Stomach (tissue), 8 donors: ENCODE measurements at regions not wholly inside any gene's neighbourhood (a gene's known extent, or its start where the extent isn't known, plus 50 kb on each side); places are given as distances from the start of the nearest gene placed in this dataset.

ENCODE experiments used
- DNase-seq, 2 donors: peaks; one replicate each; pipeline versions ENCODE4 v3.0.0 to v3.0.0-alpha.2; 2013 to 2019
- H3K27ac ChIP-seq, 5 donors: fragments of 200-600 bp in 4 of 5; sonication (generic) in 4 of 5; one replicate each; pipeline ENCODE4 v1.5.1; 2013 to 2019; ENCODE audit warnings: mild to moderate bottlenecking in 1 of 5, moderate library complexity in 1 of 5
- H3K27me3 ChIP-seq, 3 donors: fragments of 200-600 bp; sonication (generic); one replicate each; pipeline ENCODE4 v1.5.1; 2017 to 2019; ENCODE audit warnings: mixed run types in 1 of 3
- H3K36me3 ChIP-seq, 4 donors: fragments of 200-600 bp; sonication (generic); 1 replicate in 3 of 4; 2 replicates in 1 of 4; pipeline ENCODE4 v1.5.1; 2016 to 2019
- H3K4me1 ChIP-seq, 4 donors: fragments of 200-600 bp; sonication (generic); one replicate each; pipeline ENCODE4 v1.5.1; 2016 to 2019
- H3K4me3 ChIP-seq, 4 donors: fragments of 200-600 bp; sonication (generic) in 3 of 4; one replicate each; pipeline ENCODE4 v1.5.1; 2016 to 2019; ENCODE audit warnings: mild to moderate bottlenecking in 1 of 4
- H3K9me3 ChIP-seq, 4 donors: fragments of 200-600 bp; sonication (generic); one replicate each; pipeline ENCODE4 v1.5.1; 2016 to 2019
- CTCF ChIP-seq, 7 experiments: fragments of 450-650 bp in 4 of 7; fragments of 200-600 bp in 3 of 7; sonication (generic) in 3 of 7; IDR thresholded peaks; one replicate each; pipeline ENCODE4 v1.5.1; 2016 to 2019; ENCODE audit warnings: antibody characterized with exemption in 7 of 7, control low read depth in 2 of 7, mild to moderate bottlenecking in 1 of 7
- EP300 ChIP-seq: sonication (generic); formaldehyde crosslinking; IDR thresholded peaks from one replicate; pipeline ENCODE4 v1.6.1; 2017; ENCODE audit warnings: antibody characterized with exemption
- POLR2A ChIP-seq, 4 donors: fragments of 450-650 bp; IDR thresholded peaks; one replicate each; pipeline ENCODE4 v1.6.1; 2016; ENCODE audit warnings: antibody characterized with exemption in 4 of 4, control low read depth in 2 of 4, mild to moderate bottlenecking in 1 of 4, moderate library complexity in 1 of 4
- POLR2AphosphoS5 ChIP-seq, 3 donors: sonication (generic); formaldehyde crosslinking; IDR thresholded peaks; one replicate each; pipeline ENCODE4 v1.6.1; 2016; ENCODE audit warnings: antibody characterized with exemption in 3 of 3
- WGBS, 5 donors: extraction: QIAGEN DNeasy Blood & Tissue Kit in 3 of 5; methylation state at CpG; one replicate each; pipeline versions ENCODE4 v1.1.5 to v1.1.7; 2013 to 2018; 5-methylcytosine and 5-hydroxymethylcytosine counted together
- intact Hi-C: fragments of 100-400 bp; cut with DNase I; formaldehyde crosslinking; loops from one replicate; pipeline ENCODE4 v1.15.1; 2023; ENCODE audit warnings: low total_unique reads
- donor health status: healthy with polysubstance abuse.
- donor health status: Bipolar disorder and iron deficiency.
- donor health status: healthy.

- H3K27me3 ChIP-seq, result peaks cover 0 to 29% (median 0%) of the 10 kb centered on the region in 3 donors
- no peaks in the 10 kb centered on the region for H3K9me3 ChIP-seq
- WGBS, 5 donors, result 62 to 75% (median 64%) methylated on average over 4 of the region's 4 CpGs
- no peaks in the 10 kb centered on the region for H3K36me3 ChIP-seq
- no peak for DNase-seq
- intact Hi-C loops, result no loop called here
- no peaks in the 10 kb centered on the region for H3K4me1 ChIP-seq
- no peak overlapping the region for H3K27ac ChIP-seq
- TF ChIP-seq CTCF (IDR thresholded peaks at IDR 0.05) (no peak), POLR2A (IDR thresholded peaks at IDR 0.05) (no peak), POLR2AphosphoS5 (IDR thresholded peaks at IDR 0.05) (no peak)
- H3K4me3 ChIP-seq, result no peak overlapping the region
Measured at GRCh38 chr16:26950636-26951035, 116.1 kb upstream of the C16orf82 start.

- H3K9me3 ChIP-seq, result no peaks in the 10 kb centered on the region
- DNase-seq, result peak in 1 of 2 donors; percentile 9
- no peak overlapping the region for H3K27ac ChIP-seq
- H3K4me1 ChIP-seq, result no peaks in the 10 kb centered on the region
- 15 to 32% (median 21%) methylated on average over 3 to 9 of the region's 9 CpGs for WGBS, 5 donors
- intact Hi-C loops, result no loop called here
- no peaks in the 10 kb centered on the region for H3K36me3 ChIP-seq
- H3K4me3 ChIP-seq, result no peak overlapping the region
- TF ChIP-seq CTCF (IDR thresholded peaks at IDR 0.05) (no peak), POLR2AphosphoS5 (IDR thresholded peaks at IDR 0.05) (no peak), POLR2A (IDR thresholded peaks at IDR 0.05) (no peak), EP300 (no peak)
- peaks cover 0 to 33% (median 0%) of the 10 kb centered on the region in 3 donors for H3K27me3 ChIP-seq
Measured at GRCh38 chr16:26951950-26952349, 114.8 kb upstream of the C16orf82 start.

GRCh38 chr16:26952411-26952810, 114.3 kb upstream of the C16orf82 start:
- Histone ChIP-seq H3K4me3 (no peak overlapping the region), H3K4me1 (no peaks in the 10 kb centered on the region), H3K27me3 (peaks cover 0 to 33% (median 0%) of the 10 kb centered on the region in 3 donors), H3K9me3 (no peaks in the 10 kb centered on the region), H3K36me3 (no peaks in the 10 kb centered on the region), H3K27ac (no peak overlapping the region)
- WGBS, 5 donors, result 91 to 100% (median 94%) methylated on average over 1 of the region's 1 CpG
- TF ChIP-seq EP300, result no peak
- no peak for TF ChIP-seq CTCF (IDR thresholded peaks at IDR 0.05)
- no peak for TF ChIP-seq POLR2AphosphoS5 (IDR thresholded peaks at IDR 0.05)
- no peak for TF ChIP-seq POLR2A (IDR thresholded peaks at IDR 0.05)
- DNase-seq, result no peak
- intact Hi-C loops, result no loop called here

GRCh38 chr16:26957283-26957859, 109.4 kb upstream of the C16orf82 start:
- intact Hi-C loops, result no loop called here
- Histone ChIP-seq H3K4me1 (no peaks in the 10 kb centered on the region), H3K9me3 (peaks cover 0 to 8% (median 0%) of the 10 kb centered on the region in 4 donors), H3K4me3 (no peak overlapping the region), H3K27me3 (peaks cover 0 to 28% (median 0%) of the 10 kb centered on the region in 3 donors), H3K27ac (no peak overlapping the region), H3K36me3 (no peaks in the 10 kb centered on the region)
- 73 to 84% (median 80%) methylated on average over 2 of the region's 2 CpGs for WGBS, 5 donors
- no peak for TF ChIP-seq POLR2A (IDR thresholded peaks at IDR 0.05)
- TF ChIP-seq CTCF (IDR thresholded peaks at IDR 0.05), result no peak
- TF ChIP-seq EP300, result no peak
- TF ChIP-seq POLR2AphosphoS5 (IDR thresholded peaks at IDR 0.05), result no peak
- no peak for DNase-seq
